ENCODE measurements at regions not wholly inside any gene's neighbourhood (a gene's known extent, or its start where the extent isn't known, plus 50 kb on each side); places are given as distances from the start of the nearest gene placed in this dataset.

DNA sequence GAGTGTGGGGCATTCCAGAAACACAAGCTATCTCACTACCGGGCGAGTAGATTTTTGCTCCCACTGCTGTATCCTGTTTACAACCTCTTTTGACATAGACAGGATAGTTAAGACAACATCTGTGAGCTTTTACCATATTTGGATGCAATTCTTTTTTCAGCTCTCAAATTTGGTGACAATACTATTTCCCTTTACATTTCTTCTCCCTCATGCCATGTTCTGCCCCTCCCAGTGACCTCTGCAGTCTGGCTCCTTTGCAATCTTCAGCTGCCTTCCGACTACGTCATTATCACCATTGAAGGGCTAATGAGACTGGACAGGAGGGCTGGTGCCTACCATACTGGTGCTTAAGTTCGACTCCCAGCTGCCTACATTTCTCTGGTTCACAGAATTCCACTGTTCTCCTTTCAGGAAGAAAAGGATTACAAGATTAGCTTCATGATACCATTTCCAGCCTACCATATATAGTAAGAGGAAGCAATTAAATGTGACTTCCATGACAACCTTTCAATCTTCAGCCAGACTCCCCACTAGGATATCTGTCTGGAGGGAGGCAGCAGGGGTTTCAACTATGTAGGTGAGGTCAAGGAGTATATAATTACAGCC lies 251.6 kb downstream of the PHLDA1 start:
- TF ChIP-seq, protein P1, sequence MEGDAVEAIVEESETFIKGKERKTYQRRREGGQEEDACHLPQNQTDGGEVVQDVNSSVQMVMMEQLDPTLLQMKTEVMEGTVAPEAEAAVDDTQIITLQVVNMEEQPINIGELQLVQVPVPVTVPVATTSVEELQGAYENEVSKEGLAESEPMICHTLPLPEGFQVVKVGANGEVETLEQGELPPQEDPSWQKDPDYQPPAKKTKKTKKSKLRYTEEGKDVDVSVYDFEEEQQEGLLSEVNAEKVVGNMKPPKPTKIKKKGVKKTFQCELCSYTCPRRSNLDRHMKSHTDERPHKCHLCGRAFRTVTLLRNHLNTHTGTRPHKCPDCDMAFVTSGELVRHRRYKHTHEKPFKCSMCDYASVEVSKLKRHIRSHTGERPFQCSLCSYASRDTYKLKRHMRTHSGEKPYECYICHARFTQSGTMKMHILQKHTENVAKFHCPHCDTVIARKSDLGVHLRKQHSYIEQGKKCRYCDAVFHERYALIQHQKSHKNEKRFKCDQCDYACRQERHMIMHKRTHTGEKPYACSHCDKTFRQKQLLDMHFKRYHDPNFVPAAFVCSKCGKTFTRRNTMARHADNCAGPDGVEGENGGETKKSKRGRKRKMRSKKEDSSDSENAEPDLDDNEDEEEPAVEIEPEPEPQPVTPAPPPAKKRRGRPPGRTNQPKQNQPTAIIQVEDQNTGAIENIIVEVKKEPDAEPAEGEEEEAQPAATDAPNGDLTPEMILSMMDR (IDR thresholded peaks at IDR 0.05 in 8 of 11, conservative IDR thresholded peaks at IDR 0.05 in 3 of 11): no peak
- TF ChIP-seq POLR2A (IDR thresholded peaks at IDR 0.05) (no peak), POLR2AphosphoS5 (IDR thresholded peaks at IDR 0.05) (no peak)

All from spleen (tissue), 7 donors.